GM21737 (cell line): ENCODE measurements at regions not wholly inside any gene's neighbourhood (a gene's known extent, or its start where the extent isn't known, plus 50 kb on each side); places are given as distances from the start of the nearest gene placed in this dataset.

Source experiments
- ATAC-seq: cut with Tn5 transposase; IDR thresholded peaks from one replicate; pipeline ENCODE4 v1.9.1; 2021; ENCODE audit warnings: mild to moderate bottlenecking, moderate library complexity; ENCODE audit not compliant: unreplicated experiment

GRCh38 chr3:177470197-177470941 is 273.1 kb upstream of the TBL1XR1 start:
- ATAC-seq: no peak

- no peak for ATAC-seq
These were observed 274.6 kb upstream of the TBL1XR1 start for GRCh38 chr3:177471733-177472480.

DNA sequence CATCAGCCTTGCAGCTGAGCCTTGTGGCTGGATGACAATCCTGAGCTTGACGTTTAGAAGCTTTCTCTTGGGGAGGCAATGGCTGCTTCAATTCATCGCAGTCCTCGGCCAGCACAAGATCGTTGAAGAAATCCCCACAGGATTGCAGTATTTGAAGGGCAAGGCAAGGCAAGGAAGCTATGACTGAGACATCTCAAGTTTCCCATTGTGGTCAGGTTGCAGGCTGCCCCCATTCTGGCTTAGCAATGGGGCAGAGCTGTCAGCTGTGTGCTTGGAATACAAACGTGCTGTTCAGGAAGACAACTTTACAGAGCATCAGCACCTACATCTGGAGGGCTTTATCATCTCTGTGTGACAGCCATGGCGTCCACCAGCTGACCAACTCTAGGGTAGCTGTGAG is 275.9 kb upstream of the TBL1XR1 start:
- no peak for ATAC-seq

DNA sequence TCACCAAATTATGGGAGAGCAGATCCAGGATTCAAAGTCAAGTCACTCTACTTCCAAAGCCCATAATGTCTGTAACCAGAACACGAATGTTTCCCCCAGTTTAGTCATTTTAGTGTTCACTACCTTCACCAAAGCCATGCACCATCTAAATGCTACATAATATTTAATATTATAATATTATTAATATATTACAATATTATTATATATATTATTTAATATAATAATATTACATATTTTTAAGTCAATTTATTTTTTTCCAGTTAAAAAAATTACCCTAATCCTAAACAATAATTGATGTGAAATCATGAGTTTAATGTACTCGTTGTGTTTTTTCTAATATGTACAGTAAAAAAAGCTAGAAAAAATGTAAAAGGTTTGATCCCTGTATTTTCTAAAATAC is 276.6 kb upstream of the TBL1XR1 start:
- ATAC-seq: no peak

GRCh38 chr3:177474652-177475355 is 277.5 kb upstream of the TBL1XR1 start:
- no peak for ATAC-seq

DNA sequence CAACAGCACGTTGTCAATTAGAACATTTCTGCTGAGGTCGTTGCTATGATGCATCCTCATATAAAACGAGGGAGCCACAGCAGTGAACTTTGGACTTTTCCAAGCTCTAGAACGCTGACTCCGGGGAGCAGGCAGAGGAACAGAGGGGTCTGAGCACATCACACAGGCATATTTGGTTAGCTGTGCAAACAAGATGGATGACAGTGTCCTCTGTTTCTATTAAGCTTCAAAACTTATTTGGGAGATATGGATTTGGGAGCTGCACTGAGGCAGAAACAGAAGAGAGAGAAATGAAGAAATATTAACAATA is 278.0 kb upstream of the TBL1XR1 start:
- ATAC-seq: no peak

GRCh38 chr3:177476495-177476894 is 279.2 kb upstream of the TBL1XR1 start:
- ATAC-seq: no peak

GRCh38 chr3:177476921-177477435 is 279.7 kb upstream of the TBL1XR1 start:
- ATAC-seq: no peak

GRCh38 chr3:177478170-177478867 is 281.0 kb upstream of the TBL1XR1 start:
- ATAC-seq: no peak

GRCh38 chr3:177479630-177480029 is 282.3 kb upstream of the TBL1XR1 start:
- ATAC-seq: no peak

DNA sequence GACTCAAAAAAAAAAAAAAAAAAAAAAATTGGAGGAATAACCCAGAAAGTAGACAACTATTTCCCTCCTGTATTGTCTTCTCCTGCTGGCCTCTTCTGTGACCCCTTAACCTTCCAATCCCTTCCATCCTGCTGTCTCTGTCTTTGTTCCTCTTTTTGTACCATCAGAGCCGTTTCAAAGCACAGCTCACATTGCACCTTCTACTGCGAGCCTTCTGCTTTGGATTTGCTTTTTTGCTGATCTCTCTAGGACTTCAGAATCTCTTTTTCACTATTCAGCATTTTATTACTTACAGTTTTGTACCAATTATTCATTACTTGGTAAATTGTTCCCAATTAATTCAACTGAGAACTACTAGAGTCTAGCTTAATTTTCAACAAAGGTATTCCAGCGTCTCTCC is 284.0 kb upstream of the TBL1XR1 start:
- no peak for ATAC-seq

- no peak for ATAC-seq
These were observed 284.9 kb upstream of the TBL1XR1 start for GRCh38 chr3:177482048-177482691.

DNA sequence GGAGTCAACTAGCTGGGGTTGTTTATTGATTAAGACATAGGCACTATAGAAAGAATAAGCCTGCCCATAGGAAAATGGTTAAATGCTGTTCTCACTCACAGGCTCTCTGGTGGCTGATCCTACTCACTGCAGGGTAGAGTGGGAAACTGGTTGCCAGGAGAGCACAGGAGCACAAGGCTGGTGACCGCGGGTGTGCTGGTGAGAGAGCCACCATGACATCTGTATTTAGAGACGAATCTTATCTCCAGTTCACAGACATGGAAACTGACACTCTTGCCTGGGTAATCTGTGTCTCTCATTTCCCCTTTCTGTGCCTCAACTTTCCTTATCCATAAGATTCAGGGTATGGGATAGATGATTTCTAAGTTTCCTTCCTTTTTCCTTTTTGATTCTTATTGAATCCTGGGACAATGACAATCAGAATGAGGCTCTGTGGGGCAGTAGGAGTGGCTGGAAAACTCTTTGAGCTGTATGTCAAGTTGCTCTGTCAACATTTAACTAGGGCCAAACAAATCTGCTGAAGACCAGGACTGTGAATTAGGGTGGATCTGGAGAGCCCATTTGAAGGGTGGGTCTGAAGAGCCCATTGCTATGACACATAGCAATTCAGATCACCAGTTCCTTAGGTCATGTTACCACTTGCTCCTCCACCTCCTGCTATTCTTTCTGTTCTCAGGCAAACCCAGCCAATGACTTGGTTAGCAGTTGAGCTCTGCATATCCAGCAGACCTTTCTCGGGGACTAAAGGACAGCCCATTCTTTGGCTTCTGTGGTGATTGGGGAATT is 286.1 kb upstream of the TBL1XR1 start:
- no peak for ATAC-seq

GRCh38 chr3:177484206-177484605 is 286.9 kb upstream of the TBL1XR1 start:
- no peak for ATAC-seq

- no peak for ATAC-seq
These were observed 287.6 kb upstream of the TBL1XR1 start for GRCh38 chr3:177484926-177485325.

DNA sequence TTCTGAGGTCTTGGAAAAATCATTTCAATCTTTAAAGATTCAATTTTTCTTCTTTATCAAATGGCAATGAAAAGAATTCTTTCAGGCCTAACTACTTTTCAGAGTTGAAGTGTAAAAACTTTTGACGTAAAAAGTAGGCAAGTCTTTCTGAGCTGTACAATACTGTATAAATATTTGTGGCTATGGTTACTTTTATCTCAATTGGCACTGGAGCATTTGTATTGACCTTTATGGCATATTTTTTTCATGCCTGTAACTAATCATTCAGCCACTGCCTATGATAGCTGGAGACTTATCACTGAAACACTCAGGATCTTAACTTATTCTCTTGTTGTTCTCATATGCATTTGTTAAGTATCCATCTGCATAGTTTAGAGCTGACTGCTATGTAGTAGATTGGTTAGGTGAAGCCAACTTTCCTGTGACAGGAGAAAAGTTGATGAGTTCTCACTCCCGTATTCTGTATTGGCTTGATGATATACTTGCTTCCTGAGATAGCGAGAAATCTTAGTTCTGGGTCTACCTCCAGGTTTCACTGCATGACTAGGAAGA is 290.4 kb upstream of the TBL1XR1 start:
- ATAC-seq: no peak

DNA sequence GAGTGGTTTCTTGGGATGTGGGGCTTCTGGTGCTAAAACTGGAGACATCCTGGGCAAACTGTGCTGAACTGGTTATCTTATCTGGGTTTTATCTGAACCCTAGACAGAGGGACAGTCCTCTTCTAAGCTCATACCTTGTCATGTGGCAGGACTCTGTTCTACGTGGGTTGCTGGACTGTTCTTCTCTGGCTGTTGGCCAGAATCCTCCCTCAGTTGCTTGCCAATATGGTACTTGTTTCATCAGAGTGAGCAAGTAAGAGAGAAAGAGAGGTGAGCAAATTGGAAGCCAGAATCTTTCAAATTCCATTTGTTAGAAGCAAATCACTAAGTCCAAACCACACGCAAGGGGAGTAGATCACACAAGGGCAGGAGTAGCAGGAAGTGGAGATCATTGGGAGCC is 291.5 kb upstream of the TBL1XR1 start:
- no peak for ATAC-seq

DNA sequence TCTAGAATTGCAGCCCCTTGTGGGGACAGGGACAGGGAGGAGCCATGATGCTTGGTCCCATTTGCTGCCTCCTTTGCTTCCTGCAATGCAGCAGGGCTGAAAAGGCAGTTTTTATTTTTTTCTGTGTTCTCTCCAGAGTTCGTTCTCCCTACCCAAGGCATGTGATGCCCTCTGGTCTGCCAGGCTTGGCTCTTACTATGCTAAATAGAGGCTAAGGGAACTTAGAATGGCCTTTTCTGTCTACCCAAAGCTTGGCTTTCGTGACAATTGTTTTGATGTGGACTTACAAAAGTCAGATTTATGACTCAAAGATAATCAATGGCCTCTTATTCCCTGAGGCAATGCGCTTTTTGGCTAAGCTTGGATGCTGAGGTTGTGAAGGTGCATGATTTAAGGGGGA is 293.3 kb upstream of the TBL1XR1 start:
- no peak for ATAC-seq

GRCh38 chr3:177491296-177492032 is 294.2 kb upstream of the TBL1XR1 start:
- ATAC-seq: no peak
